GM12874 (cell line): ENCODE measurements at regions not wholly inside any gene's neighbourhood (a gene's known extent, or its start where the extent isn't known, plus 50 kb on each side); places are given as distances from the start of the nearest gene placed in this dataset.

Source experiments
- TF ChIP-seq, protein P1 (sequence below): IDR thresholded peaks from 2 replicates; pipeline ENCODE4 v1.5.1; 2011; ENCODE audit warnings: low read depth, mild to moderate bottlenecking, control low read depth, low read length, moderate library complexity; ENCODE audit not compliant: insufficient read depth

GRCh38 chr3:188057124-188057523 lies 96.8 kb upstream of the LPP start:
- TF ChIP-seq, protein P1, sequence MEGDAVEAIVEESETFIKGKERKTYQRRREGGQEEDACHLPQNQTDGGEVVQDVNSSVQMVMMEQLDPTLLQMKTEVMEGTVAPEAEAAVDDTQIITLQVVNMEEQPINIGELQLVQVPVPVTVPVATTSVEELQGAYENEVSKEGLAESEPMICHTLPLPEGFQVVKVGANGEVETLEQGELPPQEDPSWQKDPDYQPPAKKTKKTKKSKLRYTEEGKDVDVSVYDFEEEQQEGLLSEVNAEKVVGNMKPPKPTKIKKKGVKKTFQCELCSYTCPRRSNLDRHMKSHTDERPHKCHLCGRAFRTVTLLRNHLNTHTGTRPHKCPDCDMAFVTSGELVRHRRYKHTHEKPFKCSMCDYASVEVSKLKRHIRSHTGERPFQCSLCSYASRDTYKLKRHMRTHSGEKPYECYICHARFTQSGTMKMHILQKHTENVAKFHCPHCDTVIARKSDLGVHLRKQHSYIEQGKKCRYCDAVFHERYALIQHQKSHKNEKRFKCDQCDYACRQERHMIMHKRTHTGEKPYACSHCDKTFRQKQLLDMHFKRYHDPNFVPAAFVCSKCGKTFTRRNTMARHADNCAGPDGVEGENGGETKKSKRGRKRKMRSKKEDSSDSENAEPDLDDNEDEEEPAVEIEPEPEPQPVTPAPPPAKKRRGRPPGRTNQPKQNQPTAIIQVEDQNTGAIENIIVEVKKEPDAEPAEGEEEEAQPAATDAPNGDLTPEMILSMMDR: no peak

DNA sequence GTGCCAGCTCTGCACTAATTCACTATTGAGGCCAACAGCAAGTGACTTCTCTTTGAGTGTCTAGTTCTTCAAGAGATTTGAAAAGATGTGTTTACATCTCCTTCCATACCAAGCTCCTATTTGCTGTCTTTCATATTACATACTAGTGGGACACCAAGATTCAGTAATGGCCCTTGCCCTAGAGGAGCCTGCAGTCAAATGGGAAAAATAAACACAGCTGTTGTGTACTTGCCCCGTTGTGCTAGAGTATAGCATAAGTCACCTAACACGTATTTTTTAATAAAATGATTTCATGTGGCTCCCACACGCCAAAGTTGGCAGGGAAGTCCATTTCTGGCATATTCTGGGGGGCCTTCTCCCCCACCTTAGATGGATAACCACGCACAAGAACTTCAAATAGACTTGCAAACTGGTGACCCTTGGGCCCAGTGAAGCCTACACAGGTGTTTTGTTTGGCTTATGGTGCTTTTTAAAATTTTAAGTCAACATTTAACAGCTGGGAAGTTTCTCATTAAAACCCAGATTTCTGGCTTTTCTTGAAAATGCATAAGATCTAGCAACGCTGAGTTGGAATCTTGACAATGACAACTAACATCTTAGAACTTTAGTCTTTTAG lies 95.3 kb upstream of the LPP start:
- TF ChIP-seq, protein P1: no peak

DNA sequence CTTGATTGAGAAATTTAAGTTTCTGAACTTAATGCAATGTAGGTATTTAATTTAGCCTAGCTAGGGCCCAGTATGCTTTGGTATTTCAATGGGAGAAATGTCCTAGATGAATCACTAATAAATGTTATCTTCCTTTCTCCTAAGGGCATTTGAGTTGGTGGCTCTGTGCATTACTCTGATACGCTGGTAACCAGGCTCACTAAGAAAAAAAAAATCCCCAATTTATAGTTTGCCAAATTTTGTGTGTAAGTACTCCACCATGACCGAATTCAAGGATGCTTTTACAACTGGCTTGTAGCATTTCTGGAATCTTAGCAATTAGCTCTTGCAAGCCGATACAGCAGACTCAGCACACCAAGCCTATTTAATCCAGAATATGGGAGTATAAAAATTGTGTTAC lies 94.6 kb upstream of the LPP start:
- TF ChIP-seq, protein P1: no peak

DNA sequence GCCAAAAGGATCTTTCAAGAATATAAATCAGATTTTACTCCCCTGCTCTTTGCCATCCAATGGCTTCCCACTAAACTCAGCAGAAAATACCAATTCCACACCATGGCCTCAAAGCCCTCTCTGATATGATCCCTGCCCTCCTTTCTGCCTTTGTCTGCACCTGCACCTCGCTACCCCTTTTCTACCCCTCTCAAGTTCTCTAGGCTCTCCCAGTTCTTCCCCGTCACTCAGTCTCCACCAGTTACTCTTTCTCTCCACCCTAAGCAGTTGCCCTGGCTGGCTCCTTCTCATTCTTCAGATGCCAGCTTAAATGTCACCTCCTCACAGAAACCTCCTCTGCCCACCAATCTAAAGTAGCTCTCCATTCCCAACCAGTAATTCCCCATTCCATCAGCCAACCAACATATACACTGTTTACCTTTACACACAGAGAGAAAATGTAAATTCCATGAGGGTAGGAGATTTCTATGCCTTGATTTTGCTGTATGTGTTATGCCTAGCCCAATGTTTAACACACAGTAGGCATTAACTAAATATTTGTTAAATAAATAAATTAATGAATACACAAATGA lies 93.6 kb upstream of the LPP start:
- TF ChIP-seq, protein P1: no peak

- TF ChIP-seq, protein P1: no peak
These were observed 93.0 kb upstream of the LPP start for GRCh38 chr3:188060840-188061544.

DNA sequence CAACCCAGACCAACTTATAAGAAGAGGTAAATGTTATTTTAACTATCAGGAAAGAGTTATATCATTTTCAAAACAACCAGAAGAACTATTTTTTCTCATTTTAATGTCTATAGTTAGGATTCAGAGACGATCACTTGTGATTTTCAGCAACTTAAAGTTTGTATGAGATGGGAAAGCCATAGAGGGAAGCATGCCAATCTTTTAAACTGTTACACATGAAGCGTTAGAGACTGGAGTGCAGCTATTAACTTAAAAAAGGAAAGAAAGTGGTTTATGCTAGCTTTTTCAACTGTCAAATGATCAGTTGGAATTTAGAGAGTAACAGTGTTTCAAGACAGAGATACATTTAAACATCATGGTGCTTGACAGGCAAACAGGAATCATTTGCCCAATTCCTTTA lies 91.7 kb upstream of the LPP start:
- TF ChIP-seq, protein P1: no peak

- TF ChIP-seq, protein P1: no peak
These were observed 89.0 kb upstream of the LPP start for GRCh38 chr3:188064831-188065493.
